Stimulated activated CD8-positive, alpha-beta memory T cell treated with anti-CD3 and anti-CD28 coated beads, Interleukin-4, amount 100 ng/mL, for 48 hours (primary cell): ENCODE measurements at regions not wholly inside any gene's neighbourhood (a gene's known extent, or its start where the extent isn't known, plus 50 kb on each side); places are given as distances from the start of the nearest gene placed in this dataset.
"Not testable (repeated sequence)": the region's sequence is repeated elsewhere in the genome, so short reads cannot be mapped to it uniquely, and the experiment has no call there.

Experiments used
- DNase-seq: peaks from one replicate; pipeline ENCODE4 v3.0.0-alpha.2; 2020

- no peak for DNase-seq
Measured at GRCh38 chr15:39499042-39499441, 81.8 kb upstream of the THBS1 start.

DNA sequence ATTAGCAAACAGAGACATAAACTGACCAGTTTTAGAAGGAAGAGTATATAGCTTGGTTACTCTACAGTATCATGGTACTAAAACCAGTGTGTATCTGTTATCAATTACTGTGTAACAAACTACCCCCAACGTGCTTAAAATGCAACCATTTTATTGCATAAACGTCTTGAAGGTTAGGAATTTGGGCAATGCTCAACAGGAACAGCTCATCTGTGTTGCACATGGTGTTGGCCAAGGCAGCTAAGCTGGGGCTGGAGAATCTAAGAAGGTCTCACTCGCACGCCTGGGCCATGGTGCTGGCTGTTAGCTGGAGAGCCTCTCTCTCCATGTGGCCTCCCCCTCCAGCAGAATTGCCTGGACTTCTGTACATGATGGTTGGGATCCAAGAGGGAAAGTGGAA, 81.2 kb upstream of the THBS1 start:
- DNase-seq, result no peak

- DNase-seq, result no peak
Measured at GRCh38 chr15:39501366-39502081, 79.4 kb upstream of the THBS1 start.

DNA sequence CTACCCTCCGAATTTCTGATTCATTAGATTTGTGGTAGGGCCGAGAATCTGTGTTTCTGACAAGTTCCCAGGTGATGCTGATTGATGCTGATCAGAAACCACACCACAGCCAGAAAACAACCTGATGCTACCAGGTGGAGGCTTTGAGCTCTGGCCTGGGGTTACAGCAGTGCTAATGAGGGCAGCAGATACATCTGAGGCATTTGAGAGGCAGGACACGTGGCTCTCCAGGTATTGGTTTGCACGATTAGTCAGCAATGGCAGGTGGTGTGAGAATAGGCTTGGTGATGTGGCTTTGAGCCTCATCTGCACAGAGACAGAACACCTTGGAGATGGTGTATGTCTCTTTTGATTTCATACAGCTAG, 78.8 kb upstream of the THBS1 start:
- DNase-seq, result no peak

DNA sequence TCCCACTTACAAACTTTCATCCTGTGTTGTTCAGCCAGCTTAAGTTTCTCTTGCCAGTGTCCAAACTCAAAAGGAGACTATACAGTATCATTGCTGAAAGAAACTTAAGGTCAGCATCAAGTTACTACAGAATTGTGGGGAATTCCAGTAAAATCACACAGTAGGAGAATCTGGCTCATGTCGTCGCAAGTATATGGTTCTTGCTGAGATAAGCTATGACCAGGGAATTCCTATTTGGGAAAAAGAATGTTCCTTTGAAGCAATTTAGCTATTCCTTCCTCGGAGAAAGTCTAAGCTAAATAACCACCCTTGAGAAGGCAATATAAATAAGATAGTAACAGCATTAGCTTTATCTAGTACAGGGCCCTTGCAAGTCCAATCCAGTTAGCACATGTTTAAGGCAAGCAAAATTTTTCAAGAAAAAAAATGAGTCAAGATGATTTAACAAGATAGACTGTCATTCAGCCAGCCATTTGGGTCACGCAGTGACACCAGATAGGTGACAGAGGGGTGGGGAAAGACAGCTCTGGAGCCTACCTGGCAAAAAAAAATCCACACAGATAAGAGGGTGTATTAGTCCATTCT, 78.2 kb upstream of the THBS1 start:
- DNase-seq, result no peak

DNA sequence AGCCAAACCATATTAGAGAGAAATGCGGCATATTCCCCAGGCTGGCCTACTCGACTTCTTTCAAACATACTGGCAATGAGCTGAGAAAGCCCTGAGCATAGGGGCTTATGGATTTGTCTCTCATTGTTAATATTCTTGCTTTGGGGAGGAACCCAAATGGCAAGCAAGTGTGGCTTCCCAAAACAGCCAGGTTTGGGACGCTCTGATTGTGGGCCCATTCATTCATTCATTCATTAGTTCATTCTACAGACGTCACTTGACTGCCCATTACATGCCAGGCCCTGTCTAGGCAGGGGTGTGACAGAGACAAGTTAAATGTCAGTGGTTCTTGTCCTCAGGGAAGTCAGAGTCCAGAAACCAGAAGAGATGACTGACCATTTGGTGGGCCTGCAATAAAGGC, 77.4 kb upstream of the THBS1 start:
- no peak for DNase-seq

GRCh38 chr15:39504808-39505207, 76.1 kb upstream of the THBS1 start:
- no peak for DNase-seq

- no peak for DNase-seq
Measured at GRCh38 chr15:39506146-39506545, 74.7 kb upstream of the THBS1 start.

DNA sequence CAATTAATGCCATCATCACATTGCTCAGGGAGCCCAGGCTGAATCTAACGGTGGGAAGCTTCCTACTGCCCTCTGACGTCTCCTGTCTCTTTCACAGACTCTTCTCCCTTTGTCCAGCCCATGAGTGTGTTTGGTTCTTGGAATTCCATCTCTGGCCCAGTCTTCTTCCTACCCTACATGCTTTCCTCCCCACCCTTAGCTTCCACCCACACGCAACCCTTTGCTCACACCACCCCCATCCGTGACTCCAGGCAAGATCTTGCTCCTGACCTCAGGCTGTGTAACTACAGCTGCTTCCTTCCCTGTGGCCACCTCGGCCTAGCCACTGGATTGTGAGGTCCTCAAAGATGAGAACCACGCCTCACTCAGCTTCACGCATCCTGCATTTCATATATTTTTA, 72.3 kb upstream of the THBS1 start:
- DNase-seq, result no peak

- no peak for DNase-seq
Measured at GRCh38 chr15:39510001-39510701, 70.7 kb upstream of the THBS1 start.

GRCh38 chr15:39511000-39511915, 69.6 kb upstream of the THBS1 start:
- no peak for DNase-seq

GRCh38 chr15:39511916-39512260, 69.0 kb upstream of the THBS1 start:
- no peak for DNase-seq

GRCh38 chr15:39512643-39513042, 68.2 kb upstream of the THBS1 start:
- no peak for DNase-seq

- DNase-seq, result no peak
Measured at GRCh38 chr15:39513936-39514335, 66.9 kb upstream of the THBS1 start.

DNA sequence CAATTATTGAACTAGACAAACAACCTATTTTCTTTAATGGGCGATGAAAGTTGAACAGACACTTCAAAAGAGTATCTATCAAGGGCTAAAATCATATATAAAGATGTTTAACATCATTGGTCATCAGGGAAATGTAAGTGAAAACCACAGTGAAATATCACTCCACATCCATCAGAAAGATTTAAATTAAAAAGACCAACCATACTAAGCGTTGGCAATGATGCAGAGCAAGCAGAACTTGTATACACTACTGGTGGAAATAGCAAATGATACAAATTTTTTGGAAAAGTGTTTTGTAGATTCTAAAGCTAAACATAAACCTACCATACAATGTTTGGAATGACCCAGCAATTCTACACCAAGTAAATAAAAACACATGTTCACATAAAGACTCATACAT, 65.9 kb upstream of the THBS1 start:
- no peak for DNase-seq

- no peak for DNase-seq
Measured at GRCh38 chr15:39515765-39516164, 65.1 kb upstream of the THBS1 start.

DNA sequence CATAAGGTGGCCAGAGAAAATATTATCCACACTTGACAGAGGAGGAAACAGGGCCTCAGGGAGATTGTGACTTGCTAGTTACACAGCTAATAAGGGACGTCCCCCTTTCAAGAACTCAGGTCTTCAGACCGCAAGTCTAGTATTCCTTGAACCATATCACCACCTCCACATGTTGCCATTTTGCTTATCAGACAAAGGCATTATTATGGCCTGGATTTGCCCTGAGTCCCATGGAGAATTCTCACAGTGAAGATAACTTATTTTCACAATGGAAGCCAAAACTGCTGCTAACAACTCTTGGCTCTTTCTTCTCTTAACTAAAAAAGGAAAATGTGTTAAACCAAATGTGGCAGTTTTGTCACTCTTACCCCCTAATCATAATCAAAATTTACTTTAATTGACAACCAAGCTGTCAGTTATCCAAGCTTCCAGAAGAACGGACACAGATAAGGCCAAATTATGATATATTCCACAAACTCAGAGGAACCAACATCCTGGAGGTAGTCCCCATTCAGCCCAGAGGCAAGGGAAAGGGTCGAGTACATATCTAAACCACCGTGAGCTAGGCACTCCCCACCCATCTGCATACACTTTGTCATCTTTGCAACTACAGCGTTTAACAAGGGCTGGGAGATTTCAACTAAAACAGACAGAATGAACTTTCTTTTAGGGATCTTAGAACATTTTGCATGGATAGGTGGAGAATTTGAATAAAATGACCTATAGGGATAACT, 63.6 kb upstream of the THBS1 start:
- no peak for DNase-seq

DNA sequence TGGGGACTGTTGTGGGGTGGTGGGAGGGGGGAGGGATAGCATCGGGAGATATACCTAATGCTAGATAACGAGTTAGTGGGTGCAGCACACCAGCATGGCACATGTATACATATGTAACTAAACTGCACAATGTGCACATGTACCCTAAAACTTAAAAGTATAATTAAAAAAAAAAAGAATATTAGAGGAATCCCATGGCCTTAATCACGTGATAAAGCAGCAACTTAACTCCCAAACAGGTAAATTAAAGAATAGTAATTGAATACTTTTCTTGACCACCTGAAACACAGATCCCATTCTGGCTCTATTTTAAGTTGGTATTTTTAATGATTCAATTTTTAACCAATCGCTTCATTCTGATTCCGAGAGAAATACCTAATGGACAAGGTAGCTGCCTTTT, 56.9 kb upstream of the THBS1 start:
- DNase-seq, result not testable (repeated sequence)

DNA sequence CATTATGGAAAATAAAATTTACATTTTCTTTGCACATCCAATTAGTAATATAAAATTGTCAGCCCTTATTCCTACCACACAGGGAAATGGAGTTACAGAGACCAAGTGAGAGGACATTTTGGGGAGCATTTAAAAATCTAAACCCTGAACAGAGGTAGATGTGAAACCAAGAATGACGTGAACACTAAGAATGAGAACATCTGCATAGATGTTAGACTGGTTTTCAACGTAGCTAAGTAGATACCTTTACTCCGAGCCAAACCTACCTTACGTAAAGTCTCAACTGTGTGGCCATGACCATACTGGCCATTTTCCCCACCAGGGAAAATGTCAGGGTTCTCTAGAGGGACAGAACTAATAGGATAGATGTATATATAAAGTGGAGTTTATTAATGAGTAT, 51.4 kb upstream of the THBS1 start:
- no peak for DNase-seq

- no peak for DNase-seq
Measured at GRCh38 chr15:39530480-39531342, 50.2 kb upstream of the THBS1 start.
